ENCODE measurements at regions not wholly inside any gene's neighbourhood (a gene's known extent, or its start where the extent isn't known, plus 50 kb on each side); places are given as distances from the start of the nearest gene placed in this dataset.

- no peak overlapping the region for H3K9ac ChIP-seq (ENCODE audit: insufficient read depth, low read depth, low read length)
- H3K27ac ChIP-seq (ENCODE audit: extremely low read length, insufficient read depth, low read length), result no peak overlapping the region
- H3K4me1 ChIP-seq (ENCODE audit: insufficient read depth, low read length), result no peaks in the 10 kb centered on the region
- no peaks in the 10 kb centered on the region for H3K9me3 ChIP-seq (ENCODE audit: low read length)
- no TSS peak for BruUV-seq (replicated peaks)
- H3K36me3 ChIP-seq (replicated peaks in 1 of 2; ENCODE audit: control insufficient read depth in 1 of 2, insufficient read depth in 2 of 2, low read length in 2 of 2), result no peaks in the 10 kb centered on the region
- ATAC-seq (no peak), DNase-seq (ENCODE audit: low spot score) (no peak), FAIRE-seq (no peak)
- no peaks in the 10 kb centered on the region for H3K79me2 ChIP-seq (ENCODE audit: insufficient read depth, low read length)
- 0% methylated on average over 2 of the region's 3 CpGs for WGBS (ENCODE audit: low lambda C conversion rate)
- H3K4me2 ChIP-seq (ENCODE audit: low read depth, low read length), result no peak overlapping the region
- H2AFZ ChIP-seq (ENCODE audit: low read length), result no peak overlapping the region
- H3K27me3 ChIP-seq (ENCODE audit: control insufficient read depth in 1 of 2, insufficient read depth in 2 of 2, low read length in 2 of 2), result no peaks in the 10 kb centered on the region
- in situ Hi-C loops (cut with HindIII; ENCODE audit: extremely low pct_ligation_motif_present, low pct_unique_long_range_greater_than_20kb) (no loop called here), intact Hi-C loops (cut with micrococcal nuclease; ENCODE audit: unreplicated experiment) (no loop called here)
- H4K20me1 ChIP-seq (ENCODE audit: insufficient read depth, low read length), result no peaks in the 10 kb centered on the region
- ChIA-PET POLR2A (no interaction called here), CTCF (ENCODE audit: low intra/inter-chr PET ratio, low total read pairs) (no interaction called here)
- no peak overlapping the region for H3K4me3 ChIP-seq (replicated peaks in 1 of 3; ENCODE audit: insufficient read depth in 1 of 3, low read depth in 2 of 3, low read length in 3 of 3)
- no peak for TF ChIP-seq STAG1 (CRISPR knock-in tag; IDR thresholded peaks at IDR 0.05)
- TF ChIP-seq ZNF557 (CRISPR knock-in tag; IDR thresholded peaks at IDR 0.05), result no peak
- TF ChIP-seq ZNF512 (CRISPR knock-in tag; IDR thresholded peaks at IDR 0.05), result no peak
- TF ChIP-seq PAF1 (CRISPR knock-in tag; IDR thresholded peaks at IDR 0.05), result no peak
- TF ChIP-seq TOE1 (CRISPR knock-in tag; IDR thresholded peaks at IDR 0.05), result no peak
- TF ChIP-seq SIX4 (CRISPR knock-in tag; IDR thresholded peaks at IDR 0.05), result no peak
- TF ChIP-seq HNRNPK (IDR thresholded peaks at IDR 0.05; ENCODE audit: low read depth, low read length, poor library complexity, severe bottlenecking), result no peak
- no peak for TF ChIP-seq NFAT5 (CRISPR knock-in tag; IDR thresholded peaks at IDR 0.05)
- no peak for TF ChIP-seq RFX1 (IDR thresholded peaks at IDR 0.05)
- no peak for TF ChIP-seq ZNF431 (CRISPR knock-in tag; IDR thresholded peaks at IDR 0.05; ENCODE audit: borderline replicate concordance, low read depth)
- no peak for TF ChIP-seq CREB3 (CRISPR knock-in tag; IDR thresholded peaks at IDR 0.05)
- TF ChIP-seq THAP11 (CRISPR knock-in tag; IDR thresholded peaks at IDR 0.05), result no peak
- TF ChIP-seq ZNF773 (CRISPR knock-in tag; IDR thresholded peaks at IDR 0.05; ENCODE audit: borderline replicate concordance), result no peak
- TF ChIP-seq ZNF501 (CRISPR knock-in tag; IDR thresholded peaks at IDR 0.05), result no peak
- TF ChIP-seq ZNF30 (CRISPR knock-in tag; IDR thresholded peaks at IDR 0.05), result no peak
- TF ChIP-seq ZNF572 (CRISPR knock-in tag; IDR thresholded peaks at IDR 0.05), result no peak
- TF ChIP-seq PREB (CRISPR knock-in tag; IDR thresholded peaks at IDR 0.05), result no peak
- TF ChIP-seq MAX (IDR thresholded peaks at IDR 0.05), result no peak
Measured at GRCh38 chrX:30151964-30152363, 63.4 kb upstream of the MAGEB2 start.

Measured in HepG2 (cell line).